H9 (cell line): ENCODE measurements at regions not wholly inside any gene's neighbourhood (a gene's known extent, or its start where the extent isn't known, plus 50 kb on each side); places are given as distances from the start of the nearest gene placed in this dataset.

ENCODE experiments used
- DNase-seq: peaks from one replicate; pipeline ENCODE4 v3.0.0-alpha.2; 2017
- H2AFZ ChIP-seq: one replicate; pipeline ENCODE4 v1.6.1; 2013; ENCODE audit warnings: mild to moderate bottlenecking, low read length, control low read depth, moderate library complexity
- H2AK5ac ChIP-seq: 2 replicates; pipeline ENCODE4 v1.6.1; 2013; ENCODE audit warnings: low read length, control low read depth, mixed read lengths; ENCODE audit not compliant: insufficient read length
- H2BK120ac ChIP-seq: one replicate; pipeline ENCODE4 v1.6.1; 2013; ENCODE audit warnings: low read depth, mild to moderate bottlenecking, low read length, control low read depth, inconsistent platforms; ENCODE audit not compliant: poor library complexity, severe bottlenecking
- H2BK12ac ChIP-seq: 2 replicates; pipeline ENCODE4 v1.6.1; 2013; ENCODE audit warnings: low read length, control low read depth, mixed read lengths, low read depth; ENCODE audit not compliant: insufficient read length
- H2BK15ac ChIP-seq: 2 replicates; pipeline ENCODE4 v1.6.1; 2013; ENCODE audit warnings: low read depth, low read length, control low read depth
- H2BK20ac ChIP-seq: one replicate; pipeline ENCODE4 v1.6.1; 2013; ENCODE audit warnings: low read depth, mild to moderate bottlenecking, low read length, control low read depth, inconsistent platforms; ENCODE audit not compliant: poor library complexity, severe bottlenecking
- H2BK5ac ChIP-seq: 2 replicates; pipeline ENCODE4 v1.6.1; 2013; ENCODE audit warnings: low read length, control low read depth, mixed read lengths; ENCODE audit not compliant: insufficient read length
- H3K14ac ChIP-seq: 2 replicates; pipeline ENCODE4 v1.6.1; 2013; ENCODE audit warnings: low read length, control low read depth; ENCODE audit not compliant: insufficient read depth
- H3K18ac ChIP-seq: 2 replicates; pipeline ENCODE4 v1.6.1; 2013; ENCODE audit warnings: low read depth, mild to moderate bottlenecking, mixed read lengths, low read length, control low read depth; ENCODE audit not compliant: insufficient read length
- H3K23ac ChIP-seq: 2 replicates; pipeline ENCODE4 v1.6.1; 2013; ENCODE audit warnings: low read length, control low read depth, mixed read lengths, low read depth; ENCODE audit not compliant: insufficient read length
- H3K23me2 ChIP-seq: 2 replicates; pipeline ENCODE4 v1.6.1; 2013; ENCODE audit warnings: low read depth, mild to moderate bottlenecking, mixed read lengths, low read length, control low read depth; ENCODE audit not compliant: insufficient read length, poor library complexity, severe bottlenecking
- H3K27ac ChIP-seq: 2 replicates; pipeline ENCODE4 v1.5.1; 2013; ENCODE audit warnings: low read length, control low read depth, mixed read lengths, low read depth; ENCODE audit not compliant: insufficient read length
- H3K27me3 ChIP-seq: 2 replicates; pipeline ENCODE4 v1.6.1; 2013; ENCODE audit warnings: low read length, control low read depth, inconsistent platforms; ENCODE audit not compliant: insufficient read depth
- H3K4ac ChIP-seq: 2 replicates; pipeline ENCODE4 v1.6.1; 2013; ENCODE audit warnings: low read depth, mild to moderate bottlenecking, control low read depth, inconsistent platforms, low read length, moderate library complexity
- H3K4me1 ChIP-seq: 2 replicates; pipeline ENCODE4 v1.6.1; 2013; ENCODE audit warnings: low read length, control low read depth, inconsistent platforms; ENCODE audit not compliant: insufficient read depth
- H3K4me2 ChIP-seq: 2 replicates; pipeline ENCODE4 v1.6.1; 2013; ENCODE audit warnings: low read length, control low read depth, mixed read lengths; ENCODE audit not compliant: insufficient read length, insufficient read depth
- H3K56ac ChIP-seq: 2 replicates; pipeline ENCODE4 v1.6.1; 2013; ENCODE audit warnings: low read depth, mild to moderate bottlenecking, mixed read lengths, low read length, control low read depth; ENCODE audit not compliant: insufficient read length
- H3K79me1 ChIP-seq: 2 replicates; pipeline ENCODE4 v1.6.1; 2013; ENCODE audit warnings: low read depth, mild to moderate bottlenecking, moderate library complexity, low read length, control low read depth, inconsistent platforms; ENCODE audit not compliant: insufficient read depth, poor library complexity, severe bottlenecking
- H3K79me2 ChIP-seq: 2 replicates; pipeline ENCODE4 v1.6.1; 2013; ENCODE audit warnings: low read length, control low read depth, inconsistent platforms; ENCODE audit not compliant: insufficient read depth
- H3K9ac ChIP-seq: 2 replicates; pipeline ENCODE4 v1.6.1; 2013; ENCODE audit warnings: low read length, control low read depth, mixed read lengths; ENCODE audit not compliant: insufficient read length; ENCODE audit errors: extremely low read depth
- H3K9me3 ChIP-seq: one replicate; pipeline ENCODE4 v1.6.1; 2013; ENCODE audit warnings: low read depth, low read length, inconsistent platforms; ENCODE audit not compliant: control insufficient read depth
- H3T11ph ChIP-seq: one replicate; pipeline ENCODE4 v1.6.1; 2013; ENCODE audit warnings: mild to moderate bottlenecking, low read length, control low read depth, inconsistent platforms
- H4K20me1 ChIP-seq: one replicate; pipeline ENCODE4 v1.6.1; 2013; ENCODE audit not compliant: control insufficient read depth, insufficient read length, insufficient read depth
- H4K5ac ChIP-seq: 2 replicates; pipeline ENCODE4 v1.6.1; 2013; ENCODE audit warnings: low read depth, mild to moderate bottlenecking, mixed read lengths, low read length, control low read depth; ENCODE audit not compliant: insufficient read length
- H4K8ac ChIP-seq: replicated peaks from 2 replicates; pipeline ENCODE4 v1.6.1; 2013; ENCODE audit warnings: low read length, control low read depth, mixed read lengths, low read depth; ENCODE audit not compliant: insufficient read length
- H4K91ac ChIP-seq: 2 replicates; pipeline ENCODE4 v1.6.1; 2013; ENCODE audit warnings: low read depth, mild to moderate bottlenecking, moderate library complexity, mixed read lengths, low read length, control low read depth; ENCODE audit not compliant: insufficient read length
- H3K27ac Mint-ChIP-seq, 3 experiments: 2 replicates in 2 of 3; 3 replicates in 1 of 3; pipeline ENCODE4 v1.8.0; 2020 to 2021; ENCODE audit warnings: mixed read lengths in 3 of 3, mild to moderate bottlenecking in 1 of 3, moderate library complexity in 1 of 3
- H3K27me3 Mint-ChIP-seq: 2 replicates; pipeline ENCODE4 v1.8.0; 2021; ENCODE audit warnings: low read depth, mild to moderate bottlenecking, moderate library complexity, mixed read lengths
- H3K36me3 Mint-ChIP-seq, 3 experiments: 2 replicates in 2 of 3; 3 replicates in 1 of 3; pipeline ENCODE4 v1.8.0; 2020 to 2021; ENCODE audit warnings: low read depth in 3 of 3, mixed read lengths in 3 of 3; ENCODE audit not compliant: insufficient read depth in 1 of 3
- H3K4me1 Mint-ChIP-seq, 2 experiments: 2 replicates each; pipeline ENCODE4 v1.8.0; 2020; ENCODE audit warnings: mixed read lengths in 2 of 2
- H3K4me3 Mint-ChIP-seq, 2 experiments: 2 replicates in 1 of 2; 3 replicates in 1 of 2; pipeline ENCODE4 v1.8.0; 2020 to 2021; ENCODE audit warnings: mild to moderate bottlenecking in 2 of 2, mixed read lengths in 2 of 2, moderate library complexity in 1 of 2
- H3K9me3 Mint-ChIP-seq, 2 experiments: 2 replicates in 1 of 2; 3 replicates in 1 of 2; pipeline ENCODE4 v1.8.0; 2020; ENCODE audit warnings: mild to moderate bottlenecking in 2 of 2, mixed read lengths in 2 of 2, moderate library complexity in 1 of 2
- CTCF ChIP-seq: fragments of 200-600 bp; sonication (generic); conservative IDR thresholded peaks from 3 replicates; pipeline ENCODE4 v1.8.0; 2021; ENCODE audit warnings: antibody characterized with exemption, mild to moderate bottlenecking
- WGBS: extraction: QIAGEN DNeasy Blood & Tissue Kit; methylation state at CpG from one replicate; pipeline ENCODE4 v1.1.7; 2013; ENCODE audit warnings: missing lambda C conversion rate, low lambda C conversion rate, mixed read lengths; ENCODE audit not compliant: insufficient read length; ENCODE audit errors: extremely low coverage; 5-methylcytosine and 5-hydroxymethylcytosine counted together

GRCh38 chr2:48112911-48113680 lies 201.4 kb upstream of the FOXN2 start:
- Mint-ChIP-seq H3K4me3 (no peak overlapping the region), H3K36me3 (no peaks in the 10 kb centered on the region)
- no peak overlapping the region for H2AK5ac ChIP-seq

More at GRCh38 chr2:48112911-48113680, 201.4 kb upstream of the FOXN2 start:
- no peaks in the 10 kb centered on the region for H3K9me3 ChIP-seq
- no peak overlapping the region for H3K18ac ChIP-seq
- no peak overlapping the region for H3K56ac ChIP-seq
- no peak overlapping the region for H3K14ac ChIP-seq
- no peak for TF ChIP-seq CTCF
- no peaks in the 10 kb centered on the region for H4K20me1 ChIP-seq
- H3K4ac ChIP-seq, result no peak overlapping the region
- H3K23ac ChIP-seq, result no peak overlapping the region
- no peak overlapping the region for H3K4me2 ChIP-seq
- no peak overlapping the region for H3K9ac ChIP-seq
- H3K27ac ChIP-seq, result no peak overlapping the region
- no peaks in the 10 kb centered on the region for H3K27me3 ChIP-seq
- no peaks in the 10 kb centered on the region for H3K4me1 ChIP-seq
- no CpG with 5 or more reads among the region's 5 CpGs for WGBS
- no peak overlapping the region for H4K8ac ChIP-seq
- H2BK20ac ChIP-seq, result no peak overlapping the region
- no peaks in the 10 kb centered on the region for H3K9me3 Mint-ChIP-seq
- DNase-seq, result no peak
- no peaks in the 10 kb centered on the region for H3K79me2 ChIP-seq
- no peak overlapping the region for H4K91ac ChIP-seq
- H3K4me1 Mint-ChIP-seq, result peaks cover 6 to 19% of the 10 kb centered on the region in 2 experiments
- peaks cover 2% of the 10 kb centered on the region for H3K23me2 ChIP-seq
- no peak overlapping the region for H2BK15ac ChIP-seq
- H3K79me1 ChIP-seq, result no peaks in the 10 kb centered on the region
- H2AFZ ChIP-seq, result no peak overlapping the region
- no peak overlapping the region for H2BK12ac ChIP-seq
- H2BK120ac ChIP-seq, result no peak overlapping the region
- H2BK5ac ChIP-seq, result no peak overlapping the region
- H4K5ac ChIP-seq, result no peak overlapping the region
- H3T11ph ChIP-seq, result no peak overlapping the region
- no peaks in the 10 kb centered on the region for H3K27me3 Mint-ChIP-seq
- peak overlapping the region in 1 of 3 experiments; percentile 58; a peak in 2 of 7 replicates for H3K27ac Mint-ChIP-seq
